Type B pancreatic cell (in vitro differentiated cells): ENCODE measurements at regions not wholly inside any gene's neighbourhood (a gene's known extent, or its start where the extent isn't known, plus 50 kb on each side); places are given as distances from the start of the nearest gene placed in this dataset.

Source experiments
- DNase-seq: peaks from one replicate; pipeline ENCODE4 v3.0.0; 2021; ENCODE audit warnings: mixed read lengths; ENCODE audit not compliant: unreplicated experiment; ENCODE audit errors: extremely low spot score
- H3K27ac Mint-ChIP-seq: 2 replicates; pipeline ENCODE4 v1.8.0; 2021; ENCODE audit warnings: mild to moderate bottlenecking, mixed read lengths
- H3K27me3 Mint-ChIP-seq: 2 replicates; pipeline ENCODE4 v1.8.0; 2021; ENCODE audit warnings: mixed read lengths
- H3K36me3 Mint-ChIP-seq: 2 replicates; pipeline ENCODE4 v1.8.0; 2021; ENCODE audit warnings: mixed read lengths
- H3K4me1 Mint-ChIP-seq: one replicate; pipeline ENCODE4 v1.8.0; 2021; ENCODE audit warnings: mixed read lengths; ENCODE audit not compliant: unreplicated experiment
- H3K4me3 Mint-ChIP-seq: 2 replicates; pipeline ENCODE4 v1.8.0; 2021; ENCODE audit warnings: mild to moderate bottlenecking, mixed read lengths
- H3K9me3 Mint-ChIP-seq: 2 replicates; pipeline ENCODE4 v1.8.0; 2021; ENCODE audit warnings: mixed read lengths
- CTCF ChIP-seq: fragments of 200-600 bp; sonication (generic); conservative IDR thresholded peaks from 2 replicates; pipeline ENCODE4 v1.5.0; 2021; ENCODE audit warnings: antibody characterized with exemption, mild to moderate bottlenecking

GRCh38 chr3:127056281-127056680, 73.4 kb downstream of the PLXNA1 start:
- Mint-ChIP-seq H3K27me3 (peaks cover 11% of the 10 kb centered on the region), H3K4me3 (no peak overlapping the region)
- no peak for TF ChIP-seq CTCF

GRCh38 chr3:127056976-127057375, 74.1 kb downstream of the PLXNA1 start:
- TF ChIP-seq CTCF, result no peak
- H3K27ac Mint-ChIP-seq, result no peak overlapping the region
- H3K27me3 Mint-ChIP-seq, result peaks cover 11% of the 10 kb centered on the region
- H3K4me3 Mint-ChIP-seq, result no peak overlapping the region
- peaks cover 6% of the 10 kb centered on the region for H3K9me3 Mint-ChIP-seq
- no peaks in the 10 kb centered on the region for H3K36me3 Mint-ChIP-seq
- no peak for DNase-seq
- no peaks in the 10 kb centered on the region for H3K4me1 Mint-ChIP-seq

More at GRCh38 chr3:127056281-127056680, 73.4 kb downstream of the PLXNA1 start:
- Mint-ChIP-seq H3K27ac (no peak overlapping the region), H3K4me1 (no peaks in the 10 kb centered on the region), H3K9me3 (peaks cover 6% of the 10 kb centered on the region), H3K36me3 (no peaks in the 10 kb centered on the region)
- DNase-seq, result no peak

- Mint-ChIP-seq H3K27me3 (peaks cover 11% of the 10 kb centered on the region), H3K4me3 (no peak overlapping the region), H3K36me3 (no peaks in the 10 kb centered on the region), H3K27ac (no peak overlapping the region), H3K4me1 (no peaks in the 10 kb centered on the region), H3K9me3 (peaks cover 6% of the 10 kb centered on the region)
- DNase-seq, result no peak
- TF ChIP-seq CTCF, result no peak
Observed at GRCh38 chr3:127059072-127059471, 76.2 kb downstream of the PLXNA1 start.

- H3K4me1 Mint-ChIP-seq, result peaks cover 4% of the 10 kb centered on the region
- H3K27me3 Mint-ChIP-seq, result peaks cover 11% of the 10 kb centered on the region
- H3K9me3 Mint-ChIP-seq, result peaks cover 6% of the 10 kb centered on the region
- H3K27ac Mint-ChIP-seq, result no peak overlapping the region
- no peak overlapping the region for H3K4me3 Mint-ChIP-seq
- no peaks in the 10 kb centered on the region for H3K36me3 Mint-ChIP-seq
- no peak for TF ChIP-seq CTCF
- no peak for DNase-seq
Observed at GRCh38 chr3:127061641-127062040, 78.7 kb downstream of the PLXNA1 start.

GRCh38 chr3:127062926-127063325, 80.0 kb downstream of the PLXNA1 start:
- Mint-ChIP-seq H3K36me3 (no peaks in the 10 kb centered on the region), H3K4me1 (peaks cover 4% of the 10 kb centered on the region), H3K4me3 (no peak overlapping the region), H3K27ac (no peak overlapping the region), H3K9me3 (no peaks in the 10 kb centered on the region), H3K27me3 (peaks cover 11% of the 10 kb centered on the region)
- TF ChIP-seq CTCF, result no peak
- DNase-seq, result no peak

GRCh38 chr3:127063916-127064315, 81.0 kb downstream of the PLXNA1 start:
- H3K36me3 Mint-ChIP-seq, result no peaks in the 10 kb centered on the region
- H3K4me3 Mint-ChIP-seq, result no peak overlapping the region
- peaks cover 4% of the 10 kb centered on the region for H3K4me1 Mint-ChIP-seq
- H3K27ac Mint-ChIP-seq, result no peak overlapping the region
- TF ChIP-seq CTCF, result no peak
- no peaks in the 10 kb centered on the region for H3K9me3 Mint-ChIP-seq
- no peak for DNase-seq
- peaks cover 9% of the 10 kb centered on the region for H3K27me3 Mint-ChIP-seq
